CD1c-positive myeloid dendritic cell (primary cell): ENCODE measurements at regions not wholly inside any gene's neighbourhood (a gene's known extent, or its start where the extent isn't known, plus 50 kb on each side); places are given as distances from the start of the nearest gene placed in this dataset.

ENCODE experiments used
- DNase-seq: peaks from one replicate; pipeline ENCODE4 v3.0.0-alpha.2; 2016; ENCODE audit errors: extremely low spot score

DNA sequence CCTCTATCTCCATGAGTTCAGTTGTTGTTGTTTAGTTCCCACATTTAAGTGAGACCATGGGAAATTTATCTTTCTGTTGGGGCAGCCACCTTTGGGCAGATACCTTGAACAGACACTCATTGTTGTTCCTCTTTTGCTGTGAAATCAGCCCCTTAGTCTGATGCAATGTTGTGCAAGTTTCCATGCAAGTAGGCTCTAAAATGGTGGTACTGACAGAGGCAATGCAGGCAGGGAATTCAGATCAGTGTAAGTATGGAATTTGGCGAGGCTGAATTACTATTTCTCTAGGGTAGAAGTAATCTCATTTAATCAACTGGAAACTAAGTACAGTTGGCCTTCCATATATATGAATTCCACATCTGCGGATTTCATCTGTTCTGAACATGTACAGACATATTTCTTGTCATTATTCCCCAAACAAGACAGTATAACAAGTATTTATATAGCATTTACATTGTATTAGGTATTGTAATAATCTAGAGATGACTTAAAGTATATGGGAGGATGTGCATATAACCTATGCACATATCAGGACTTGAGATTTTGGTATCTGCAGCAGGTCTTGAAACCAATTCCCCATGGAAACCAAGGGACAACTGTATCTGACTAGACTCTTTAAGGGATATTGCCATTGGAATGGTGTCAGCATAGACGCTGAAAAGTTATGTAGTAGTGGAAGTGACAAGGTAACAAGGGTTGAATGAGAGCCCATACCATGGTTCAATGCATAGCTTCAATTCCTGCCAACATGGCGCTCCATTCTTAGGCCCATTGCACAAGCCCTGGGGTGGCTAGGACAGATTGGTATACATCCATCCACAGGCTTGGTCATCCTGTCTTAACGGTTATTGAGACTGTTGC is 281.5 kb upstream of the HTR2A start:
- DNase-seq = no peak

DNA sequence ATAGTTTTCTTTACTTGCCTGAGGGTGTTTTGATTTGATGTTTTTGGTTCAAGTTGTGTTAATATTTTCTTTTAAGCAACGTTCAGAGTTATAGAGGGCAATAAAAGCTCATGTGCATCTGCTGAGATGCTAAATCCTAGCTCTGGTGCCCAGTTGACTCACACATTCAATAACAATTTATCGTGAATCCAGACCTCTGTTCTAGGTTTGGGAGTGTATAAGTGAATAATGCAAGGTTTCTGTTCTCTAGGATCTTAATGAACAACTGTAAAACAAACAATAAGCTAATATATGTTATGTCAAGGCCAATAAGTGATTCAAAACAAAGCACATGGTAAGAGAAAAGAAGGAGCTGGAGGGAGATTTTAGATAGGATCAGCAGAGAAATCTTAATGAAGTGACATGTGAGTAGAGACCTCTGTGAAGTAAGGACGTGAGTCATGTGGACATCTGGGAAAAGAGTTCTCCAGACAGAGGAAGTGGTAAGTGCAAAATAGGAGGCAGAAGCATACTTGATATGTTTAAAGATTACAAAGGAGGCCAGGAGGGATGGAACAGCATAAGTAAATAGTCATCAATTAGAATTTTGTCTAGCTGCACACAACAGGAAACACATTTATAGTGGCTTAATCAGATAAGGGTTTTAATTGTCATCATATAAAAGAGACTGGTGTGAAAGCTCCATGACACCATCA is 278.5 kb upstream of the HTR2A start:
- no peak for DNase-seq

DNA sequence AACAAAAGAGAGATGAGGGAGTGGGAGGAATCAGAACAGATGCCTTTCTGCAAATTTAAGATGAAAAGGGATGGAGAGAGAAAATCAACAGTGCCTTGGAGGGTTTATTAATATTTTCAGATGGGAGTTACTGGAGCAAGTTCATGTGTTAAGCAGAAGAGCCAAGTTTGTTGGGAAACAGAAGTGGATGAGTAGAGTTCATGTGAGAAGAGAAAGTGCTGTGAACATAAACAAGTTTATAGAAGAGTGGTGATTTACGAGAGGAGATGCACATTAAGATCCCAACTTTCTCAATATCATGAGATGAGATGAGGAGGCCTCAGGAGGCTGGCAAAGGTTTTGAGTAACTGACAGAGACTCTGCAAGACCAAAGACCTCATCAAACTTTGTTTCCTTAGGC is 274.1 kb upstream of the HTR2A start:
- no peak for DNase-seq

DNA sequence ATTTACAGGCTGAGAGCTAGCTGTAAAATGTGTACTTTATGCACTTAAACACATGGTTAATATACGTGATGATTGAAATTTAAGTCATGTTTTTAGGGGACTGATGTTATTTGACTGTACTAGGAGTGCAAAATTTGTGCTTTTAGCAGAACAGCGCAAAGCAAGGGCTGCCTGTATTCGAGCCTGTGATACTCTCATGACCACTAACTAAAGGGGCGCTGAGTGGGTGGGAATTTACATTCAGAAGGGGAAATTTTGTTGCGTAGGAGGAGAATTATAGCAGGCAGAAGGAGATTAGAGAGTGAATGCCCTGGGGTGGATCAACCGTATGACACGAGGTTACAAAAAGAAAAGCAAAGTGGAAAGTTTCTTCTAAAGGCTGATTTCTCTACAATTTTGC is 271.8 kb upstream of the HTR2A start:
- no peak for DNase-seq

DNA sequence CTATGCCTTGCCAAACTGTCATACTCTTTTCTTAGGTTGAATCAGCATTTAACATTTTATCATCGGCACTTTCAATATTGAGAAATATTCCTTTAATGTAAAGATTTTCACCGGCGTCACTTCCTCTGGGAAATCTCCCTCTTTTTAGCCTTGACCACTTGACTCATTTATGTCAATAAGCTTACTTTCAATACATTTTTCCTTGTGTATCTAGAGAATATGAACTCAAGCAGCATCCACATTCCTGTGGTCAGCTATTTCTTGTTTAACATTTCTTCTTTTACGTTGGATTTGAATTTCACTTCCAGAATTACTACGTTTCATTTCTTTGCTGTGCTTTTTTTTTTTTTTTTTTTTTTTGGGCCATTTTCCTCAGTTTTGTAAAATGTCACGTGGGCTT is 271.2 kb upstream of the HTR2A start:
- no peak for DNase-seq

DNA sequence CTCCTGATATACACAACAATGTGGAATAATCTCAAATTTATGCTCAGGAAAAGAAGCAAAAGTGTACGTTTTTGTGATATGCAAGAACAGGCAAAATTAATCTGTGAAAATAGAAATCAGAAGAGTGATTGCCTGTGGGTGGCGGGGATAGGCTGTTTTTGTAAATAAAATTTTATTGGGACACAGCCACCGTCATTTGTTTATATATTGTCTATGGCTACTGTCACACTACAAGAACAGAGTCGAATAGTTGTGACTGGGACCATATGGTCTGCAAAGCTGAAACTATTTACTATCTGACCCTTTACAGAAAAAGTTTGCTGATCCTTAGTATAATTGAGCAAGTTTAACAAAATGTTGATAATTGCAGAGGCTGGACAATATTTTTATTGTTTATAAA is 269.5 kb upstream of the HTR2A start:
- DNase-seq = no peak

DNA sequence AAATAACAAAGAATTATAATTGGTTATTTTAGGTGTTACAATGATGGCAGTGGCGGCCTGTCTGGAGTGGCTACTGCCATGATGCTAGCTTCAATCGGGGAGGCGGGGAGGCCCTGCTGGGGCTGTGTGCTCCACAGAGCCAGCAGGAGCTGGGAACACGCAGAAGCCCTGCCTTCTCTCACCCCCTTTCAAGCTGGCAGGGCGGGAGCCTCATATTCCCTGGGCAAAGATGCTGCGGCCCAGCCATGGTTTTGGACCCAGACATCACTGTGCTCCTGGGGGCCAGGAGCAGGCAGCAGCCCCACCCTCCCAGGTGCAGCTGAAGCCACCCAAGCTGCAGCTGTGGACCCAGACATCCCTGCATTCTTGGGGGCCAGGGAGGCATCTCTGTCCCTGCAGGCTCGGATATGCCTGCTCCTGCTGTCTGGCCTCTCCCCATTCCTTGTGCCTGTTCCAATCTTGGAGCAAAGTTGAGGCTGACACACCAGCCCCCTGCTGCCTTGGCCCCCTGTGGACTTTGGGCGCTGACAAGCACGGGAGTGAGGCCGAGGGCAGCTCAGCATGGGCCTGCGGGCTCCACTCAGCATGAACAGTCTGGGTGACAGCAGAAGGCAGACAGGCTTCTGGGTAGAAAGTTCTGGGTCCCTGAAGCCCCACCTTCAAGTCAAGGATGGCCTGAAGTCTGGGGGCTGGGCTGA is 263.1 kb upstream of the HTR2A start:
- no peak for DNase-seq

DNA sequence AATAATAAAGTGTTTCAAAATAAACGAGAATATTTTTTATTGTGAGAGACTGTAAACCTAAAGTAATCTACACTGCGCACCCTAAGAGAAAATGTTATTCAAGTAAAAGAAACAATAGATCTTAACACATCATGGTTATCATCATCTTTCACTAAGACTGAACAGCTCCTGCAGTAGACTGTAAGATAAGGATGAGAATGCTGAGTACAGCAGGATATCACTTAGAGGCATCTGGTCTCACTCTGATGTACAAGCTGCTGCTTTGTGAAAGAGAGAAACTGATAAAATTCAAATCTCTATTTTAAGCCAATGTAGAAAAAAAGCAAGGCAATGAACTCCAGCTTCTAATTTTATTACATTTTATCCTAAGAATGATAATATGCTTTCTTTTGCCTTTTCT is 261.7 kb upstream of the HTR2A start:
- DNase-seq = no peak

DNA sequence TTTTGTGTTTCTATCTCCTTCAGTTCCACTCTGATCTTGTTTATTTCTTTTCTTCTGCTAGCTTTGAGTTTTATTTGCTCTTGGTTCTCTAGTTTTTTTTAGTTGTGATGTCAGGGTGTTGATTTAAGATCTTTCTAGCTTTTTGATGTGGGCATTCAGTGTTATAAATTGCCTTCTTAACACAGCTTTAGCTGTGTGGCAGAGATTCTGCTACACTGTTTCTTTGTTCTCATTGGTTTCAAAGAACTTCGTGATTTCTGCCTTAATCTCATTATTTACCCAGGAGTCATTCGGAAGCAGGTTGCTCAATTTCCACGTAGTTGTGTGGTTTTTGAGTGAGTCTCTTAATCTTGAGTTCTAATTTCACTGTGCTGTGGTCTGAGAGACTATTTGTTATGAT is 251.7 kb upstream of the HTR2A start:
- no peak for DNase-seq

DNA sequence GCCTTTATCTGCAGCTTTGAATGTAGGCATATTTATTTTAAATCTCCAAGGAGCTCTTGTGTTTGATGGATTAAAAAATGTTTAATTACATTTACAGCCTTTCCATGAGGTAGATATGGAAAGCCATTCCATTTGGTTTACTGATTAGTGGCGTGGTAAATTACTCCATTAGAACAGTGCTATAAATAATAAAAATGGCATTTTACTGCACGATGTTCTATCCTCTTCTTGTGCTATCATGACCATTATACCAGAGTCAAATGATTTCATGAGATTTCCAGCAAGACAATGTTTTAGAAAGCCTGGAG is 250.9 kb upstream of the HTR2A start:
- no peak for DNase-seq

DNA sequence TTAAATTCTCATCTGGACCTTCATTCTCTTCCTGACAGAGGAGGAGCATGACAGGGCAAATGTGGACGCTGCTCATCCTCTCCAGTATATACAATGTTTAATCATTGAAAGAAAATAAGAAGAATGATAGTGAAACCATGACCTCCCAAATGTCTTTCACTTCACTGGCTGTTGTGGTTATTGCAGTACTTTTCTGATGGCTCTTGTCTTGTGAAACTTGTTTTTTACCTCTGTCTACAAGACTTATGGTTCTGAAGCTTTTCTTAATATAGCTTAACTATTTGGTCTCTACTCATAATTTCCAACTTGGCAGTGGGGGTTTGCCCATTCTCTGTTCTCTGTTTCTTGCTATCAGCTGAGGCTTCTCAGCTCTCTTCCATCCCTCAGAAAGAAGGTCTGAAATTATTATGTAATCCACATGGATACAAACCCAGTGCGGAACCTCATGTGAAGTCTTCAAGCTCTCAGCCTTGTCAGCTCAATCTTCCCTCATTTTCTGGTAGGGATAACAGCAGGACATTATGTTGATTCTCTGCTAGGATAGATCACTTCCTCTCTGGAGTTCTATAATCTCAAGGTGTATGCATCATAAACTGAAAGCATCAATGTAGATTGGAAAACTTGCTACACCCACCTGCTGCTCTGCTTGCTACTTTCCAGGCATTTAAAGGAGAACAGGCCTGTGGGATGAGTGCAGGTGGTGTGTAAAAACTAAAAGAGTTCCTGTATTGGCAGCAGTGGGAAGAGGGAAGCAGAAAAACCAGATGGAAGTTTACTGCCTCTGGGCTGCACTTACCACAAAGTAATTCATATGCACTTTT is 250.3 kb upstream of the HTR2A start:
- no peak for DNase-seq

DNA sequence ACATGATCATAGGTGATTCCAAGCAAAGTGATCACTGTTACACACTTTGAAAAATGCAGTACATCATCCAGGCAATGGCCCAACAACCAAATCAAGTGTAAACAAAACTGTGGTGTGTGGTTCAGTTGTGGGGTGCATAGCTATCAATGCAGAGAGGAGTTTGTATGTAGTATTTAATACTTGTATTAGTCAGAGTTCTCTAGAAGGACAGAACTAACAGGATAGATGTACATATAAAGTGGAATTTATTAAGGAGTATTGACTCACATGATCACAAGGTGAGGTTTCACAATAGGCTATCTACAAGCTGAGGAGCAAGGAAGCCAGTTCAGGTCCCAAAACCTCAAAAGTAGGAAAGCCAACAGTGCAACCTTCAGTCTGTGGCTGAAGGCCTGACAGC is 249.3 kb upstream of the HTR2A start:
- no peak for DNase-seq

DNA sequence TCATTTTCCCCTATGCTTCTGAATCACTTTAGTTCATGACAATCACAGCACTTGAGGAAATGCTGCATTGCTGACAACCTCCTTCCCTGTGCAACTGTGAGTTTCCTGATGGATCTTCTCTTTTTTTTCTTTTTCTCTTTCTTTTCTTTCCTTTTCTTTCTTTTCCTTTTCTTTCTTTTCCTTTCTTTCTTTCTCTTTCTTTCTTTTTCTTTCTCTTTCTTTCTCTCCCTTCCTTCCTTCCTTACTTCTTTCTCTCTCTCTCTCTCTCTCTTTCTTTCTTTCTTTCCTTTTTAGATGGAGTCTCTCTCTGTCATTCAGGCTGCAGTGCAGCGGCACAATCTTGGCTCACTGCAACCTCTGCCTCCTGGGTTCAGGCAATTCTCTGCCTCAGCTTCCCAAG is 247.9 kb upstream of the HTR2A start:
- DNase-seq = no peak

DNA sequence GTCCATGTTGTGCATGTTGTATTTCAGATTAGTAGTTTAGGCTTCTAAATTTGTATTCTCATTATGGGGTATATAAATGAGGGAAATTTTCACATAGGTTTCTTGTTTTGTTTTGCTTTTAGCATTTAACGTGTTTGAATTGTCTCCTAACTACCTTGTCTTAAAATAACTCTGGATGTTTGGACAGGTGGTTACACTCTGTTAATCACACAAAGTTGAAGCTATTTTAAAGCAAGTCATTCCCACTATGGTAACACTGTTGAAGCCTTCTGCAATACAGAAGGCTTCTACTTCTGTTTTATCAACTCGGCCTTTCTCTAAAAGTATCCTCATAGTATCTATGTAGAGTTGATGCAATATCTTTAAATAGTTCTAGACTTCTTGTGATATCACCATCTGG is 245.3 kb upstream of the HTR2A start:
- no peak for DNase-seq

DNA sequence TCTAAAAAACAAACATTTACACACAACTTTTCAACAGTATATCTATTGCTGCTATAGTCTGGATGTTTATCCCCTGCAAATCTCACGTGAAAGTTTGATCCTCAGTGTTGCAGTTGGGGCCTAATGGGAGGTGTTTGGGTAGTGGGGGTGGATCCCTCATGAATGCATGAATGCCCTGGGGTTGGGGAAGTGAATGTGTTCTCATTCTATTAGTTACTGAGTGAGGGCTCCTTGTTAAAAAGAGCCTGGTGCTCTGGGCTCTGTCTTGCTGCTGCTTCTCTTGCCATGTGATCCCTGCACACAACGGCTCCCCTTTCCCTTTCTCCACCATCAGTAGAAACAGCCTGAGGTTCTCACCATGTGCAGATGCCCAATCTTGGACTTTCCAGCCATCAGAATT is 242.7 kb upstream of the HTR2A start:
- no peak for DNase-seq

DNA sequence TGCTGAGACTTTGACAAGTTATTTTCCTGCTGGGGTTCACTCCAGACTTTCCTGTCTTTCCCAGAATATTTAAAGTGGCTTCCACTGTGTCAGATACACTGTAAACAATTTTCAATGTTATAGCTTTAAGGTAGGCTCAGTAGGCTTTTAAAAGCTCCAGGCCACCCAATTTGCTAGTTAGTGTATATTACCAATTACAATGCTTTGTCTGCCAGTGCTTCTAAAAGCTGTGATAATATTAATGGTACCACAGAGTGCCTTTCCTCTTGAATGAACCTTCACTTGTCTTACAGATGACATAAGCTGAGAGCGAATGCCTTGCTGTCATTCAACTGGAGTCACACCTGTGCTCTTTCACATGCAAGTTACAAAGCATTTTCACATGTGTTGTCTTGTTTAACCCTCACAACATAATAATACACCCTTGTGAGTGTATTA is 239.7 kb upstream of the HTR2A start:
- DNase-seq = no peak

DNA sequence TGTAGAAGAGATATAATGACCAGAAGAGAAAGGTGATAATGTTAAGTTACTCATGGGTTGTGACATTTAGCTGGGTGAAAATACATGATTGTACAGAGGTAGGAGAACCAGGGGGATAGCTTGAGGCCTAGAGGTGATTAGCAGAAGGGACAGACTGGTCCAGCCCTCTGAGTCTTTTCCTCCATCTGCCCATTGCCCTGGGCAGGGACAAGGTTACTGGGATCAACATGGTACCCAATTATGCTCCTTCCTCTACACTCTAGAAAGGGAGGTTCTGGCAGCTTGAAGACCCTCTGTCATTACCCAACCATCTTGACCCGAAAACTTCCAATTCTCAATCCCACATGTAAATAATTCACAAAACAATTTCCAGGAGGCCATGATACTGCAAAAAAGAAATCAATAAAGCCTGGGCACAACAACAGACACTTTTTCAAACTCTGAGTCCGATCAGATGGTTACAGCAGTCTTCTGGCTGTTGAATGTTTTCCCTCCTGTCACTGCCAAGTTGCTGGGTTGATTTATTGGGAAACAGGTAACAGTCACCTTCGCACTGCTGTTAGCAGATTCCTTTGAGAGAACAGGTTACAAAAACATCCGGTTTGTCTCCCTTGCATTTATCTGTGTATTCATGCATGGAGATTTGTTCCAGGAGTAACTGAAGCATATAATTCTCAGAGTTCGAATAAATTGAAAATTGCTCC is 239.1 kb upstream of the HTR2A start:
- no peak for DNase-seq

DNA sequence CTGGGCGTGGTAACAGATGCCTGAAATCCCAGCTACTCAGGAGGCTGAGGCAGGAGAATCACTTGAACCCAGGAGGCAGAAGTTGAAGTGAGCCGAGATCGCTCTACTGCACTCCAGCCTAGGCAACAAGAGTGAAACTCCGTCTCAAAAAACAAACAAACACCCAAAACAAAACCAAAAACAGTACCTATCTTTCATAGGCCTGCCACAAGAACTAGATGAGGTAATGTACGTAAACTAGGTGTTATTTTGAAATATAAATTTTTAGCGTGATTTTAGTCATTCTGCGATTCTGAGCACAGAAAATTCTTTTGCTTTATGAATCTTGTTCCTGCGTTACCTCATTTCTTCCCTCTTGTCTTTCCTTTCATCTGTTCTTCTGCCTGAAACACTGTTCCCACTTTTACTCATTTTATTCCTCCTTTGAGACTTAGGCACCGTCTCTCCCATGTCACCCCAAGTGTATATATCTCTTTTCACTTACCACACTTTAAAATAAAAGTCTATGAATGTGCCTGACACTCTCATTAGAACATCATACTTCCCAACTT is 238.2 kb upstream of the HTR2A start:
- no peak for DNase-seq

DNA sequence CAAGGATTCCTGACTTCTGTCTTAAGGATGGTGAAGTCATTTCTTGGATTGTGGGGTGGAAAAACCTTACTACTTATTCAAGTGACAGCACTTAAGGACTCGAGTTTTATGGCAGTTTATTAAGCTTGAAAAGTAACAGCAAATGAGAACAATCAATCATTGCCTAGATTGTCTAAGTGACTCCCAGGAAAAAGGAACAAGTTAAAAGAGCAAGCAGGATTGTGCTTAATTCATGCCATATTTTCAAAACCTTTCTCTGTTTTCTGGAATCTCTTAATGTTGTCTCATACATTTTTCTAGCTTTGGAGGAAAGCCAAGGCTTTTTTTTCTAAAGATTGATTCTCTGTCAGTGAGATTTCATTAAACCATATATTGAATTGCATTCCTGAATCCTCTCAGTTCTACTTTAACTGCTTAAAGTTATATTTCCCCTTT is 236.2 kb upstream of the HTR2A start:
- no peak for DNase-seq

DNA sequence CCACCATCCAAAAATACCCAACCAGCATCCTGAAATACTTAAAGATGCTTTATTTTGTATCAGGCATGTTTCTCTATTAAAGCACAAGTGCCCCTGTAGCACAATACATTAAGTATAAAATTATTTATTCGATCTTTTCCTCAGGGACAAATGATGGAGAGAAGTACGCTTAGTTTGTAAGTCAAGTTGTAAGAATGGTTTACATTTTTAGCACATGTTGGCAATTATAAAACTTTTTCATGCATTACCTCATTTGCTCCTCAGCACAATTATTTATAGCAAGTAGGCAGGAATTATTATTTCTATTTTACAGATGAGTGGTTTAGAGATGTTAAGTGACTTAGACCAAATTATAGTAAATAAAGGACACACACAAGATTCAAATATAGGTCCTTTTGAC is 232.6 kb upstream of the HTR2A start:
- no peak for DNase-seq

DNA sequence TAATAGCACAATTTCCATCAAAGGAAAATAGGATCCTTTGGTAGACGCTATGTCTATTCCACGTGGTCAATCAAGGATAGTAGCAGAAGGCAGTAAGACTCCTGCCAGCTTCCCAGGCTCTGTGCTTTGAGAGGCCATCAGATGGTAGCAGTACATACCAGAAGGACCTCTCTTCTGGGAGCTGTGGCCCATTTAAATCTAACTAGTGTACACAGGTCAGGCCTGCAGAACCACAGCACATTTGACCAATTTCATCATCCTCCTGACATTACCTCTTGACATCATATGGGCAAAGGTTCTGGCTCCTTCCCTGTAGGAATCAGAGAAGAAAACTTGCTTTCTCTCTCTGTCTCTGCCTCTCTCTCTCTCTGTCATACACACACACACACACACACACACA is 229.6 kb upstream of the HTR2A start:
- no peak for DNase-seq
